Caco-2 (cell line): ENCODE measurements at regions not wholly inside any gene's neighbourhood (a gene's known extent, or its start where the extent isn't known, plus 50 kb on each side); places are given as distances from the start of the nearest gene placed in this dataset.

Source experiments
- BruUV-seq: library from RNA; stranded (reverse); fragments of 400-500 nt; replicated peaks from 2 replicates; lab custom pipeline; 2021; lab: Mats Ljungman, UMichigan
- CTCF ChIA-PET: fragments of 300-600 bp; sonication (Branson Sonifier 250); formaldehyde crosslinking; loops from one replicate; lab custom pipeline; 2022; ENCODE audit warnings: antibody characterized with exemption; lab: Charles Lee
- POLR2A ChIA-PET: fragments of 300-600 bp; sonication (Branson Sonifier 250); formaldehyde crosslinking; loops from one replicate; lab custom pipeline; 2022; ENCODE audit warnings: antibody characterized with exemption; lab: Charles Lee
- DNase-seq, 2 experiments: peaks; one replicate each; pipeline versions ENCODE4 v3.0.0 to v3.0.0-alpha.2; 2020 to 2022
- H3K27me3 ChIP-seq: replicated peaks from 2 replicates; pipeline ENCODE4 v1.6.0; 2011; ENCODE audit warnings: low read length; ENCODE audit not compliant: control insufficient read depth, insufficient read depth
- H3K36me3 ChIP-seq: 2 replicates; pipeline ENCODE4 v1.5.1; 2011; ENCODE audit warnings: low read length; ENCODE audit not compliant: control insufficient read depth, insufficient read depth
- H3K4me1 ChIP-seq: fragments of 250-450 bp; sonication (Bioruptor Pico); 2 replicates; pipeline ENCODE4 v1.5.1; 2020; ENCODE audit warnings: mild to moderate bottlenecking
- H3K4me3 ChIP-seq: 2 replicates; pipeline ENCODE4 v1.5.1; 2011; ENCODE audit warnings: low read depth, mild to moderate bottlenecking, control low read depth, low read length
- H3K9me3 ChIP-seq: fragments of 250-450 bp; sonication (Bioruptor Pico); 2 replicates; pipeline ENCODE4 v1.5.1; 2020; ENCODE audit warnings: mild to moderate bottlenecking, moderate library complexity
- H3K27ac Mint-ChIP-seq: one replicate; pipeline ENCODE4 v1.8.0; 2022; ENCODE audit warnings: mixed read lengths; ENCODE audit not compliant: unreplicated experiment
- H3K27me3 Mint-ChIP-seq: one replicate; pipeline ENCODE4 v1.8.0; 2022; ENCODE audit warnings: mixed read lengths; ENCODE audit not compliant: insufficient read depth, unreplicated experiment
- H3K36me3 Mint-ChIP-seq: one replicate; pipeline ENCODE4 v1.8.0; 2022; ENCODE audit warnings: mild to moderate bottlenecking, mixed read lengths; ENCODE audit not compliant: insufficient read depth, unreplicated experiment
- H3K4me1 Mint-ChIP-seq: one replicate; pipeline ENCODE4 v1.8.0; 2022; ENCODE audit warnings: low read depth, mixed read lengths; ENCODE audit not compliant: unreplicated experiment
- H3K4me3 Mint-ChIP-seq: one replicate; pipeline ENCODE4 v1.8.0; 2022; ENCODE audit warnings: mild to moderate bottlenecking, moderate library complexity, mixed read lengths; ENCODE audit not compliant: unreplicated experiment
- H3K9me3 Mint-ChIP-seq: one replicate; pipeline ENCODE4 v1.8.0; 2022; ENCODE audit warnings: mixed read lengths; ENCODE audit not compliant: unreplicated experiment
- CTCF ChIP-seq, 2 experiments: fragments of 200-600 bp in 1 of 2; IDR thresholded peaks; 1 replicate in 1 of 2; 2 replicates in 1 of 2; pipeline versions ENCODE4 v1.5.1 to v1.8.0; 2011 to 2022; ENCODE audit warnings: antibody characterized with exemption in 1 of 2, control low read depth in 1 of 2, inconsistent platforms in 1 of 2, low read depth in 1 of 2, low read length in 1 of 2, mild to moderate bottlenecking in 1 of 2, moderate library complexity in 1 of 2; ENCODE audit not compliant: insufficient read depth in 1 of 2, severe bottlenecking in 1 of 2, unreplicated experiment in 1 of 2
- intact Hi-C: fragments of 100-400 bp; cut with micrococcal nuclease; formaldehyde crosslinking; loops from one replicate; pipeline ENCODE4 v1.10.0; 2022; ENCODE audit not compliant: unreplicated experiment

GRCh38 chr22:23391022-23391421, 189.1 kb downstream of the IGLL1 start:
- no peak overlapping the region for H3K4me3 ChIP-seq
- H3K36me3 ChIP-seq = no peaks in the 10 kb centered on the region
- Mint-ChIP-seq H3K36me3 (no peaks in the 10 kb centered on the region), H3K4me1 (no peaks in the 10 kb centered on the region), H3K4me3 (no peak overlapping the region), H3K27me3 (no peaks in the 10 kb centered on the region), H3K9me3 (no peaks in the 10 kb centered on the region), H3K27ac (no peak overlapping the region)
- intact Hi-C loops = no loop called here
- no TSS peak for BruUV-seq
- H3K4me1 ChIP-seq = peaks cover 5% of the 10 kb centered on the region; the same call in 1 of the 2 replicates
- no peak for TF ChIP-seq CTCF (IDR thresholded peaks at IDR 0.05; ENCODE audit: insufficient read depth in 1 of 2, low read depth in 1 of 2, low read length in 1 of 2, severe bottlenecking in 1 of 2, unreplicated experiment in 1 of 2)
- no peak for DNase-seq
- ChIA-PET CTCF (no interaction called here), POLR2A (no interaction called here)
- no peaks in the 10 kb centered on the region for H3K27me3 ChIP-seq
- H3K9me3 ChIP-seq = no peaks in the 10 kb centered on the region

DNA sequence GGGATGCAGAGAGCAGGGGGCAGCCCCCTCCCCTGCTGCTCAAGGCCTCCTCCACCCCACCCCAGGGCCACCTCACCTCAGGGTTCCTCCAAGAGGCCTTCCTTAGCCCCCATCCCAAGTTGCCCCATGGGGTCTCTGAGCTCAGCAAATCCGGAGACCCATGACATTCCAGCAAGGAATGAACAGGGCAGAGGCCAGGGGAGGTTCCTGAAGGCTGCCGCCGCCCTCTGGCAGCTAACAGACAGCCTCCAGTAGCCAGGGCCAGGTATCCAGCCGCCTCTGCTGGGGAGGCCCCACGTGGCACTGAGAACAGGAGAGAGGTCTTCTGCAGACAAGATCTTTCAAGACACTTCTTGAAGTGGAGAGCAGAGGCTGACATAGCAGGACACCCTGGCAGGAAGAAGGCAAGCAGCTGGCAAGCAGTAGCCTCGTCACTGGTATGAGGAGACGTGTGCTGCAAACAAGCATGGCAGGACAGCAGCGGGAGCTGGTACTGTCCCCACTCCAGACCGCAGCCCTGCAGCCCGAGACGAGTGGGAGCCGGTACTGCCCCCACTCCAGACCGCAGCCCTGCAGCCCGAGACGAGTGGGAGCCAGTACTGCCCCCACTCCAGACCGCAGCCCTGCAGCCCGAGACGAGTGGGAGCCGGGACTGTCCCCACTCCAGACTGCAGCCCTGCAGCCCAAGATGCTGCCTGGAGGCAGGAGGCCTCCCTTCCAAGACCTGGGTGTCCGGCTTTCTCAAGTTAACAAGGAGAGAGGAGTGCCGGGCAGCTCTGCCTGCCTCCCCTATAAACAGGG, 190.6 kb downstream of the IGLL1 start:
- Histone ChIP-seq H3K27me3 (no peaks in the 10 kb centered on the region), H3K36me3 (no peaks in the 10 kb centered on the region), H3K9me3 (no peaks in the 10 kb centered on the region), H3K4me1 (peaks cover 6% of the 10 kb centered on the region; the same call in 1 of the 2 replicates), H3K4me3 (no peak overlapping the region)
- CTCF ChIA-PET = interaction anchor here (0.6 kb wide), 2 partner anchors 182 to 614 kb away, joined by 5 to 6 read pairs; no protein-coding TSS in a partner anchor
- TF ChIP-seq CTCF (IDR thresholded peaks at IDR 0.05; ENCODE audit: insufficient read depth in 1 of 2, low read depth in 1 of 2, low read length in 1 of 2, severe bottlenecking in 1 of 2, unreplicated experiment in 1 of 2) = no peak
- no peaks in the 10 kb centered on the region for H3K4me1 Mint-ChIP-seq
- no peaks in the 10 kb centered on the region for H3K27me3 Mint-ChIP-seq
- no peak overlapping the region for H3K4me3 Mint-ChIP-seq
- DNase-seq = peak in 1 of 2 experiments; percentile 30
- H3K9me3 Mint-ChIP-seq = no peaks in the 10 kb centered on the region
- BruUV-seq = no TSS peak
- no peaks in the 10 kb centered on the region for H3K36me3 Mint-ChIP-seq
- POLR2A ChIA-PET = no interaction called here
- intact Hi-C loops = loop anchor here (5.0 kb wide), 1 partner anchor 212 kb away; no protein-coding TSS in a partner anchor
- H3K27ac Mint-ChIP-seq = no peak overlapping the region

- no peak overlapping the region for H3K4me3 Mint-ChIP-seq
- Histone ChIP-seq H3K27me3 (no peaks in the 10 kb centered on the region), H3K4me1 (peaks cover 6% of the 10 kb centered on the region; the same call in 1 of the 2 replicates), H3K36me3 (no peaks in the 10 kb centered on the region), H3K9me3 (no peaks in the 10 kb centered on the region), H3K4me3 (no peak overlapping the region)
- no peak overlapping the region for H3K27ac Mint-ChIP-seq
- no peaks in the 10 kb centered on the region for H3K36me3 Mint-ChIP-seq
- CTCF ChIA-PET = no interaction called here
- POLR2A ChIA-PET = no interaction called here
- TF ChIP-seq CTCF (IDR thresholded peaks at IDR 0.05; ENCODE audit: insufficient read depth in 1 of 2, low read depth in 1 of 2, low read length in 1 of 2, severe bottlenecking in 1 of 2, unreplicated experiment in 1 of 2) = no peak
- intact Hi-C loops = loop anchor here (5.0 kb wide), 1 partner anchor 211 kb away; no protein-coding TSS in a partner anchor
- H3K4me1 Mint-ChIP-seq = no peaks in the 10 kb centered on the region
- BruUV-seq = no TSS peak
- H3K9me3 Mint-ChIP-seq = no peaks in the 10 kb centered on the region
- no peaks in the 10 kb centered on the region for H3K27me3 Mint-ChIP-seq
- no peak for DNase-seq
Observed at GRCh38 chr22:23388517-23388890, 191.6 kb downstream of the IGLL1 start.
